GM12801 (cell line): ENCODE measurements at regions not wholly inside any gene's neighbourhood (a gene's known extent, or its start where the extent isn't known, plus 50 kb on each side); places are given as distances from the start of the nearest gene placed in this dataset.

Experiments
- CTCF ChIP-seq: IDR thresholded peaks from one replicate; pipeline ENCODE4 v1.5.1; 2011; ENCODE audit warnings: control low read depth; ENCODE audit not compliant: insufficient read length; ENCODE audit errors: extremely low read depth

- TF ChIP-seq CTCF, result no peak
These were observed 147.9 kb upstream of the THBS1 start for GRCh38 chr15:39432912-39433348.

- TF ChIP-seq CTCF, result no peak
These were observed 147.5 kb upstream of the THBS1 start for GRCh38 chr15:39433376-39433775.

GRCh38 chr15:39434163-39434562 lies 146.7 kb upstream of the THBS1 start:
- TF ChIP-seq CTCF, result no peak

- no peak for TF ChIP-seq CTCF
These were observed 146.1 kb upstream of the THBS1 start for GRCh38 chr15:39434751-39435238.

- no peak for TF ChIP-seq CTCF
These were observed 145.6 kb upstream of the THBS1 start for GRCh38 chr15:39435244-39435643.

- no peak for TF ChIP-seq CTCF
These were observed 142.6 kb upstream of the THBS1 start for GRCh38 chr15:39438260-39438659.

- TF ChIP-seq CTCF, result no peak
These were observed 141.9 kb upstream of the THBS1 start for GRCh38 chr15:39438799-39439592.
